ENCODE measurements at regions not wholly inside any gene's neighbourhood (a gene's known extent, or its start where the extent isn't known, plus 50 kb on each side); places are given as distances from the start of the nearest gene placed in this dataset.

DNA sequence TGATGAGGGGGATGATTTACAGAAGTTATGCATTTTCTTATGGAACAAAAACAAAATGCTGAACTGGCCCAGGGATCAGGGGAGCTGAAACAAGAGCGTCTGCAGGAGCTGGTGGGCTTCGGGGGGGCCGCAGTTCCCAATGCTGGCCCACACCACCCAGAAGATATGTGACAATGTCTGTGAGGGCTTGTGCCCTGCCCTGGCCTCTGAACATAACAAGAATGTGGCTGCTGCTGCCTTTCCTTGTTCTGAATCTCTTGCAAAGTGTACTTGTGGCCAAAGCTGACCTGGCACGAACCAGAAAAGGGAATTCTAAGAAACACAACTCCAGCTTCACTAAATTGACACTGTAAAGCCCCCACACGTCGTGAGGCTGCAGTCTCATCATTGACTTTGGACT is 66.7 kb downstream of the SEC61B start:
- Histone ChIP-seq H3K27me3 (ENCODE audit: control insufficient read depth in 3 of 3, insufficient read depth in 3 of 3, low read length in 2 of 3) (peaks cover 0 to 6% (median 0%) of the 10 kb centered on the region in 3 donors), H3K9me3 (ENCODE audit: control insufficient read depth in 4 of 4, insufficient read depth in 3 of 4, low read length in 3 of 4) (no peaks in the 10 kb centered on the region), H3K4me1 (ENCODE audit: control insufficient read depth in 5 of 5, insufficient read depth in 5 of 5, low read length in 5 of 5) (no peaks in the 10 kb centered on the region), H3K27ac (ENCODE audit: low read depth in 1 of 2, low read length in 1 of 2) (no peak overlapping the region), H3K36me3 (ENCODE audit: control insufficient read depth in 4 of 4, insufficient read depth in 4 of 4, low read length in 4 of 4) (no peaks in the 10 kb centered on the region), H3K9ac (ENCODE audit: insufficient read depth in 1 of 2, low read length in 2 of 2) (no peak overlapping the region), H3K4me3 (no peak overlapping the region)
- ATAC-seq (ENCODE audit: insufficient read depth, low FRiP score), result no peak
- 47 to 51% methylated on average over 6 of the region's 6 CpGs for WGBS, 2 donors
- no peak for DNase-seq
- TF ChIP-seq CTCF (IDR thresholded peaks at IDR 0.05; ENCODE audit: control extremely low read depth, extremely low read depth), result no peak

DNA sequence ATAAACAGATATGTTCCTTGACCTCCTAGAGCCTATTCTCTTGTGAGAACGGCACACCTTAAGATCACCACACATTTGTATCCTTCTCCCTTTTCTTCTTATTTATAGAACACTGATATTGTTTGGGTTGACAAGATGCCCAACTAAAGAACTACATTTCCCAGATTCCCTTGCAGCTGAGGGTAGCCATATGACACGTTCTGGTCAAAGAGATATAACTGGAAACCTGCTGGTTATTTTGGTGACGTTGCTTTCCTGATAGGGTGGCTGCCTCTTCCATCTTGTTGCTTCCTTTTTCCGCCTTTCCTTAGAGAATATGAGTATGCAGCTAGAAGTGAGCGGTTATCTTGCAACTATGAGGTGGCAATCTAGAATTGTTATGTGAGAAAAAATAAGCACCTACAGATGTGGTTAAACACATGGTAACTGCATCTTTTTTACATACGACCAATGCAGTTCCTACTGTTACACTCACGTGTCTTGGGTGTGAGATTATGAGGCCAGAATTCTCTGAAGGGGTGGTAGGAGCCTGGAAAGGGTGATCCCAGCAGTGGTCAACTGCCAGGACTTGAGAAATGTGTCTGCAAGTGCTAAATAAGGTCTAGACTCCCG is 72.9 kb downstream of the SEC61B start:
- Histone ChIP-seq H3K36me3 (ENCODE audit: control insufficient read depth in 4 of 4, insufficient read depth in 4 of 4, low read length in 4 of 4) (no peaks in the 10 kb centered on the region), H3K27me3 (ENCODE audit: control insufficient read depth in 3 of 3, insufficient read depth in 3 of 3, low read length in 2 of 3) (peaks cover 0 to 9% (median 2%) of the 10 kb centered on the region in 3 donors), H3K4me3 (no peak overlapping the region), H3K27ac (ENCODE audit: low read depth in 1 of 2, low read length in 1 of 2) (no peak overlapping the region), H3K9me3 (ENCODE audit: control insufficient read depth in 4 of 4, insufficient read depth in 3 of 4, low read length in 3 of 4) (no peaks in the 10 kb centered on the region), H3K9ac (ENCODE audit: insufficient read depth in 1 of 2, low read length in 2 of 2) (no peak overlapping the region), H3K4me1 (ENCODE audit: control insufficient read depth in 5 of 5, insufficient read depth in 5 of 5, low read length in 5 of 5) (peaks cover 0 to 8% (median 0%) of the 10 kb centered on the region in 5 donors)
- ATAC-seq (ENCODE audit: insufficient read depth, low FRiP score) (no peak), DNase-seq (no peak)
- TF ChIP-seq CTCF (IDR thresholded peaks at IDR 0.05; ENCODE audit: control extremely low read depth, extremely low read depth), result no peak
- 52 to 59% methylated on average over 8 of the region's 8 CpGs for WGBS, 2 donors

DNA sequence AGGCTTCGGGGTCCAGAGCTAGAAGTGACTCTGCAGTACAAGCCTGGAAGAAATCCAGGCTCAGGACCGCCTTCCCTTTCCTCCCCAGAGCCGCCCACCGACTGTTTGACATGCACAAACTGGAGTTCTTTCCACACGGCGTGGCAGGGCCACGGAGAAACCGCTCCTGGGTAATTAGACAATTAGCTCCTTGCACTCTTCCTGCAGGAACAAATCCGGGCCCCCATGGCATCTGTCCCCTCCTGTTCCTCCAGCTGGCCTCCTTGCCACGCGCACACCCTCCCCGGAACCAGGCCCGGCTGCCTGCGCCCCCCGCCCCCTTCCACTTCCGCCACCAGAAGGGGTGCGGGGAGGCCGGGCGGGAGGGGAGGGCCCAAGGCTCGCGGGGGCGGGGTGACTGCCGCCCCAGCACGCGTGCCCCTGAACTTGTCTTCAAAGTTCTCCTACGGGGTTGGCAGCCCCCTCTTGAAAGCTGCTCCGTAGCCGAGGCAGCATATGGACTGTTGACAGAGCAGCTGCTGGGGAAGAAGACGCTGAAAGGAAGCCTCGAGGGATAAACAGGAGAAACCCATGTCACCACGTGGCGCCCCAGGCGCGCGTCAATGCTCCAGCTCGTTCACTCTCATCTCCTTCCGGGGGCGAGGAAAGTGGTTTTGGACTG is 74.3 kb downstream of the SEC61B start:
- no peak for ATAC-seq (ENCODE audit: insufficient read depth, low FRiP score)
- Histone ChIP-seq H3K9ac (ENCODE audit: insufficient read depth in 1 of 2, low read length in 2 of 2) (no peak overlapping the region), H3K27ac (ENCODE audit: low read depth in 1 of 2, low read length in 1 of 2) (no peak overlapping the region), H3K36me3 (ENCODE audit: control insufficient read depth in 4 of 4, insufficient read depth in 4 of 4, low read length in 4 of 4) (no peaks in the 10 kb centered on the region), H3K4me3 (no peak overlapping the region), H3K27me3 (ENCODE audit: control insufficient read depth in 3 of 3, insufficient read depth in 3 of 3, low read length in 2 of 3) (peaks cover 0 to 9% (median 2%) of the 10 kb centered on the region in 3 donors), H3K4me1 (ENCODE audit: control insufficient read depth in 5 of 5, insufficient read depth in 5 of 5, low read length in 5 of 5) (peaks cover 0 to 8% (median 0%) of the 10 kb centered on the region in 5 donors), H3K9me3 (ENCODE audit: control insufficient read depth in 4 of 4, insufficient read depth in 3 of 4, low read length in 3 of 4) (no peaks in the 10 kb centered on the region)
- 47 to 64% methylated on average over 37 to 38 of the region's 38 CpGs for WGBS, 2 donors
- TF ChIP-seq CTCF (IDR thresholded peaks at IDR 0.05; ENCODE audit: control extremely low read depth, extremely low read depth), result no peak
- DNase-seq, result peak; percentile 68 to 79 (median 71)
